Adrenal gland (tissue), 5 donors: ENCODE measurements at regions not wholly inside any gene's neighbourhood (a gene's known extent, or its start where the extent isn't known, plus 50 kb on each side); places are given as distances from the start of the nearest gene placed in this dataset.

Source experiments
- POLR2A ChIP-seq, 2 donors: fragments of 450-650 bp; IDR thresholded peaks; one replicate each; pipeline ENCODE4 v1.6.1; 2017; ENCODE audit warnings: antibody characterized with exemption in 2 of 2, mild to moderate bottlenecking in 2 of 2, moderate library complexity in 1 of 2
- TF ChIP-seq, protein P1 (sequence below), 6 experiments: fragments of 450-650 bp in 4 of 6; fragments of 200-600 bp in 2 of 6; sonication (generic) in 1 of 6; IDR thresholded peaks; 1 replicate in 5 of 6; 2 replicates in 1 of 6; pipeline versions ENCODE4 v1.5.1 to v1.8.0; 2016 to 2021; ENCODE audit warnings: antibody characterized with exemption in 6 of 6, mild to moderate bottlenecking in 2 of 6, moderate library complexity in 1 of 6
- donor health status: DM: no; HTN: no; CAD: no.

DNA sequence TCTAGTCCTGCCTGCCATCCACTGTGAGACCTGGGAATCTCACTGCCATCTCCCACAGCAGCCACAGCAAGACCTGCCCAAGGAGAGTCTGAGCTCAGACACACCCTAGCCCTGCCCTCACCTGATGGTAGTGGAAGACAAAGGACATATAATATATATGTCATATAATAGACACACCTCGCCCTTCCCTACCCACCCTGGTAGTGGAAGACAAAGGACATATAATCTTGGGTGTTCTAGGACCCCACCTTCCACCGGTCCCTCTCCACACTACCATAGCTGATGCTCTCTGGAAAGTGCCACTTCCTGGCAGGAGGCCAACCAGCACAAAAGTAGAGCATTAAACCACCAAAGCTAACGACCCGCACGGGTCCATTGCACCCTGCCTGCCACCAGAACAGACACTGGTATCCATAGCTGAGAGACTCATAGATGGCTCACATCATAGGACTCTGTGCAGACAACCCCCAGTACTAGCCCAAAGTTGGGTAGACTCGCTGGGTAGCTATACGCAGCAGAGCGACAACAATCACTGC, 545.6 kb downstream of the CAAP1 start:
- TF ChIP-seq, protein P1, sequence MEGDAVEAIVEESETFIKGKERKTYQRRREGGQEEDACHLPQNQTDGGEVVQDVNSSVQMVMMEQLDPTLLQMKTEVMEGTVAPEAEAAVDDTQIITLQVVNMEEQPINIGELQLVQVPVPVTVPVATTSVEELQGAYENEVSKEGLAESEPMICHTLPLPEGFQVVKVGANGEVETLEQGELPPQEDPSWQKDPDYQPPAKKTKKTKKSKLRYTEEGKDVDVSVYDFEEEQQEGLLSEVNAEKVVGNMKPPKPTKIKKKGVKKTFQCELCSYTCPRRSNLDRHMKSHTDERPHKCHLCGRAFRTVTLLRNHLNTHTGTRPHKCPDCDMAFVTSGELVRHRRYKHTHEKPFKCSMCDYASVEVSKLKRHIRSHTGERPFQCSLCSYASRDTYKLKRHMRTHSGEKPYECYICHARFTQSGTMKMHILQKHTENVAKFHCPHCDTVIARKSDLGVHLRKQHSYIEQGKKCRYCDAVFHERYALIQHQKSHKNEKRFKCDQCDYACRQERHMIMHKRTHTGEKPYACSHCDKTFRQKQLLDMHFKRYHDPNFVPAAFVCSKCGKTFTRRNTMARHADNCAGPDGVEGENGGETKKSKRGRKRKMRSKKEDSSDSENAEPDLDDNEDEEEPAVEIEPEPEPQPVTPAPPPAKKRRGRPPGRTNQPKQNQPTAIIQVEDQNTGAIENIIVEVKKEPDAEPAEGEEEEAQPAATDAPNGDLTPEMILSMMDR (IDR thresholded peaks at IDR 0.05): no peak
- TF ChIP-seq POLR2A (IDR thresholded peaks at IDR 0.05): no peak
